ENCODE measurements at regions not wholly inside any gene's neighbourhood (a gene's known extent, or its start where the extent isn't known, plus 50 kb on each side); places are given as distances from the start of the nearest gene placed in this dataset.

- TF ChIP-seq, protein P1, sequence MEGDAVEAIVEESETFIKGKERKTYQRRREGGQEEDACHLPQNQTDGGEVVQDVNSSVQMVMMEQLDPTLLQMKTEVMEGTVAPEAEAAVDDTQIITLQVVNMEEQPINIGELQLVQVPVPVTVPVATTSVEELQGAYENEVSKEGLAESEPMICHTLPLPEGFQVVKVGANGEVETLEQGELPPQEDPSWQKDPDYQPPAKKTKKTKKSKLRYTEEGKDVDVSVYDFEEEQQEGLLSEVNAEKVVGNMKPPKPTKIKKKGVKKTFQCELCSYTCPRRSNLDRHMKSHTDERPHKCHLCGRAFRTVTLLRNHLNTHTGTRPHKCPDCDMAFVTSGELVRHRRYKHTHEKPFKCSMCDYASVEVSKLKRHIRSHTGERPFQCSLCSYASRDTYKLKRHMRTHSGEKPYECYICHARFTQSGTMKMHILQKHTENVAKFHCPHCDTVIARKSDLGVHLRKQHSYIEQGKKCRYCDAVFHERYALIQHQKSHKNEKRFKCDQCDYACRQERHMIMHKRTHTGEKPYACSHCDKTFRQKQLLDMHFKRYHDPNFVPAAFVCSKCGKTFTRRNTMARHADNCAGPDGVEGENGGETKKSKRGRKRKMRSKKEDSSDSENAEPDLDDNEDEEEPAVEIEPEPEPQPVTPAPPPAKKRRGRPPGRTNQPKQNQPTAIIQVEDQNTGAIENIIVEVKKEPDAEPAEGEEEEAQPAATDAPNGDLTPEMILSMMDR (IDR thresholded peaks at IDR 0.05; ENCODE audit: borderline replicate concordance, insufficient read depth, low read depth, low read length), result no peak
- no peak overlapping the region for H3K4me3 ChIP-seq (ENCODE audit: low read depth, low read length)
These were observed 542.2 kb upstream of the EPHA5 start for GRCh38 chr4:66212489-66212888.

- no peak overlapping the region for H3K4me3 ChIP-seq (ENCODE audit: low read depth, low read length)
- TF ChIP-seq, protein P1 (IDR thresholded peaks at IDR 0.05; ENCODE audit: borderline replicate concordance, insufficient read depth, low read depth, low read length), result no peak
These were observed 534.4 kb upstream of the EPHA5 start for GRCh38 chr4:66204534-66205247.

DNA sequence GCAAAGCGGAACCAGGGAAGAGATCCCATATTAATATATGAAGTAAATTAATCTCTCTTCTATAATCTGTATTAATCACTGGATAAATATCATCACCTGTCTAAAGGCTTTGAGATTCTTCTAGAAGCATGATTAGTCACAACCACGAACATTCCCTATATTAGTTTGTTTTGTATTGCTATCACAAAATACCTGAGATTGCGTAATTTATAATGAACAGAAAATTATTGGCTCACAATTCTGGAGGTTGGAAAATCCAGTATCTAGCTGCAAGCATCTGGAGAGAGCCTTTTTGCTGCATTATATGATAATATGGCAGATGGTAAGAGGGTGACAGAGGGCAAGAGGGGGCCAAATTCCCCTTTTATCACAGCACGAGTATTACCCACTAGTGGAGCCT lies 532.6 kb upstream of the EPHA5 start:
- TF ChIP-seq, protein P1 (IDR thresholded peaks at IDR 0.05; ENCODE audit: borderline replicate concordance, insufficient read depth, low read depth, low read length), result no peak
- H3K4me3 ChIP-seq (ENCODE audit: low read depth, low read length), result no peak overlapping the region

- no peak overlapping the region for H3K4me3 ChIP-seq (ENCODE audit: low read depth, low read length)
- TF ChIP-seq, protein P1 (IDR thresholded peaks at IDR 0.05; ENCODE audit: borderline replicate concordance, insufficient read depth, low read depth, low read length), result no peak
These were observed 527.2 kb upstream of the EPHA5 start for GRCh38 chr4:66197451-66197850.

GRCh38 chr4:66193487-66193886 lies 523.2 kb upstream of the EPHA5 start:
- TF ChIP-seq, protein P1 (IDR thresholded peaks at IDR 0.05; ENCODE audit: borderline replicate concordance, insufficient read depth, low read depth, low read length), result no peak
- H3K4me3 ChIP-seq (ENCODE audit: low read depth, low read length), result no peak overlapping the region

DNA sequence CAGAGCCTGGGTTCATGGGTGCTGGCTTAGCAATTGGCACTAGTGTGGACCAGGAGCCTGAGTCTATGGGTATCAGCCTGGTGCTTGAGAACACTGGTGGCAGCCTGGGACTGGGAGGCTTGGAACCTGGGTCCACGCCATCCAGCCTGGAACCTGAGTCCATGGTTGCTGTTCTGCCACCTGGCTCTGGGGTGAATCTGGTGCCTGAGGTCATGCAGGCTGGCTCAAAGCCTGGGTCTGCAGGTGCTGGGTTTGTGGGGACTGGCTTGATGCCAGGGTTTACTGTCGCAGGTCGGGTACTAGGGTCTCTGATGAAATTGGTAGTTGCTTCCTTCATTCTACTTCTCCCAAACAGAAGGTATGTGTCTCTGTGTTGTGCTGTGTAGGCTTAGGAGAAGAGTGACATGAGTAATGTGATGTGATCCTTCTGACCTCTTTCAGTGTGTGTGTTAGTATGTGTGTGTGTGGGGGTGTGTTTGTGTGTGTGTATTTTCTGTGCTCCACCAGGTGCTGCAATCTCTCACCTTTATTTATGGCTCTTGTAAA lies 517.0 kb upstream of the EPHA5 start:
- no peak overlapping the region for H3K4me3 ChIP-seq (ENCODE audit: low read depth, low read length)
- TF ChIP-seq, protein P1 (IDR thresholded peaks at IDR 0.05; ENCODE audit: borderline replicate concordance, insufficient read depth, low read depth, low read length), result no peak

- H3K4me3 ChIP-seq (ENCODE audit: low read depth, low read length), result no peak overlapping the region
- TF ChIP-seq, protein P1 (IDR thresholded peaks at IDR 0.05; ENCODE audit: borderline replicate concordance, insufficient read depth, low read depth, low read length), result no peak
These were observed 515.8 kb upstream of the EPHA5 start for GRCh38 chr4:66186095-66186494.
